PC-3 (cell line): ENCODE measurements at regions not wholly inside any gene's neighbourhood (a gene's known extent, or its start where the extent isn't known, plus 50 kb on each side); places are given as distances from the start of the nearest gene placed in this dataset.

ENCODE experiments used
- ATAC-seq: fragments of 200-7000 bp; cut with Tn5 transposase; 2 replicates; pipeline ENCODE4 v1.9.1; 2020; ENCODE audit warnings: mild to moderate bottlenecking, moderate library complexity
- BruUV-seq: library from RNA; stranded (reverse); fragments of 400-500 nt; replicated peaks from 2 replicates; lab custom pipeline; 2021; lab: Mats Ljungman, UMichigan
- CTCF ChIA-PET: fragments of 300-600 bp; sonication (Branson Sonifier 250); formaldehyde crosslinking; loops from one replicate; lab custom pipeline; 2022; ENCODE audit warnings: antibody characterized with exemption; lab: Charles Lee
- POLR2A ChIA-PET: fragments of 300-600 bp; sonication (Branson Sonifier 250); formaldehyde crosslinking; loops from one replicate; lab custom pipeline; 2022; ENCODE audit warnings: antibody characterized with exemption; ENCODE audit not compliant: unreplicated experiment; lab: Charles Lee
- DNase-seq: peaks from one replicate; pipeline ENCODE4 v3.0.0-alpha.2; 2015
- H2AFZ ChIP-seq: fragments of 300-600 bp; sonication (generic); 2 replicates; pipeline ENCODE4 v1.6.0; 2016; ENCODE audit warnings: antibody characterized with exemption, low read length
- H3F3A ChIP-seq: fragments of 300-600 bp; sonication (generic); one replicate; pipeline ENCODE4 v1.6.0; 2017; ENCODE audit warnings: antibody characterized with exemption, low read length, control low read depth, mild to moderate bottlenecking; ENCODE audit not compliant: unreplicated experiment
- H3K27ac ChIP-seq: fragments of 300-600 bp; sonication (generic); 2 replicates; pipeline ENCODE4 v1.5.1; 2016; ENCODE audit warnings: mild to moderate bottlenecking, low read length
- H3K27me3 ChIP-seq: fragments of 300-600 bp; sonication (generic); 2 replicates; pipeline ENCODE4 v1.6.1; 2016; ENCODE audit warnings: low read length, mixed read lengths
- H3K36me3 ChIP-seq: fragments of 300-600 bp; sonication (generic); 2 replicates; pipeline ENCODE4 v1.6.1; 2016; ENCODE audit warnings: low read depth, mixed run types, low read length, mixed read lengths
- H3K4me1 ChIP-seq: fragments of 300-600 bp; sonication (generic); 2 replicates; pipeline ENCODE4 v1.5.1; 2016; ENCODE audit warnings: low read length; ENCODE audit not compliant: insufficient read depth
- H3K4me2 ChIP-seq: fragments of 300-600 bp; sonication (generic); 2 replicates; pipeline ENCODE4 v1.6.0; 2016; ENCODE audit warnings: low read length
- H3K4me3 ChIP-seq: fragments of 300-600 bp; sonication (generic); 2 replicates; pipeline ENCODE4 v1.5.1; 2016; ENCODE audit warnings: mild to moderate bottlenecking, low read length, mixed read lengths
- H3K79me2 ChIP-seq: fragments of 300-600 bp; sonication (generic); 2 replicates; pipeline ENCODE4 v1.6.1; 2017; ENCODE audit warnings: low read length, mixed read lengths
- H3K9ac ChIP-seq: fragments of 300-600 bp; sonication (generic); 2 replicates; pipeline ENCODE4 v1.6.0; 2016; ENCODE audit warnings: mild to moderate bottlenecking, low read length
- H3K9me2 ChIP-seq: fragments of 300-600 bp; sonication (generic); replicated peaks from 2 replicates; pipeline ENCODE4 v1.6.1; 2016; ENCODE audit warnings: mixed run types, low read length, mixed read lengths
- H3K9me3 ChIP-seq: fragments of 300-600 bp; sonication (generic); 2 replicates; pipeline ENCODE4 v1.6.1; 2016; ENCODE audit warnings: low read length, mixed read lengths
- H4K20me1 ChIP-seq: fragments of 300-600 bp; sonication (generic); 2 replicates; pipeline ENCODE4 v1.6.1; 2016; ENCODE audit warnings: low read length, mixed read lengths
- EZH2 ChIP-seq: fragments of 300-600 bp; sonication (generic); IDR thresholded peaks from one replicate; pipeline ENCODE4 v1.6.1; 2017; ENCODE audit warnings: antibody characterized with exemption, mild to moderate bottlenecking, low read length; ENCODE audit not compliant: unreplicated experiment
- EZH2phosphoT487 ChIP-seq: fragments of 300-600 bp; sonication (generic); IDR thresholded peaks from 2 replicates; pipeline ENCODE4 v1.6.1; 2018; ENCODE audit warnings: mild to moderate bottlenecking, antibody characterized with exemption, low read length, borderline replicate concordance
- intact Hi-C: fragments of 100-400 bp; cut with micrococcal nuclease; formaldehyde crosslinking; loops from 2 replicates; pipeline ENCODE4 v1.9.0; 2023
- TF ChIP-seq, protein P1 (sequence below): fragments of 300-600 bp; sonication (generic); conservative IDR thresholded peaks from 2 replicates; pipeline ENCODE4 v1.5.1; 2017; ENCODE audit warnings: antibody characterized with exemption, low read depth, mild to moderate bottlenecking, low read length

DNA sequence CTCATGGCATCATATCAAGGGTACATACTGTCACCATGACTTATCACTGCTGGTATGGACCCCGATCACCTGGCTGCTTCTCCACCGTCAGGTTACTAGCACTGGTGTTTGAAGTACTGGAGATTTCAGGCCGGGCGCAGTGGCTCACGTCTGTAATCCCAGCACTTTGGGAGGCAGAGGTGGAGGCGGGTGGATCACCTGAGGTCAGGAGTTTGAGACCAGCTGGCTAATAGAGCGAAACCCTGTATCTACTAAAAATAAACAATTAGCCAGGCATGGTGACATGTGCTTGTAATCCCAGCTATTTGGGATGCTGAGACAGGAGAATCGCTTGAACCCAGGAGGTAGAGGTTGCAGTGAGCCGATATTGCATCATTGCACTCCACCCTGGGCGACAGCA lies 82.4 kb upstream of the ANO1 start:
- Histone ChIP-seq H3K4me2 (no peak overlapping the region), H3F3A (no peaks in the 10 kb centered on the region), H3K9me3 (no peaks in the 10 kb centered on the region), H2AFZ (no peak overlapping the region), H3K27me3 (no peaks in the 10 kb centered on the region), H3K9me2 (no peaks in the 10 kb centered on the region), H3K27ac (no peak overlapping the region), H4K20me1 (no peaks in the 10 kb centered on the region), H3K79me2 (no peaks in the 10 kb centered on the region), H3K4me1 (0 out of 2 replicates have a peak, but pooled peaks cover 17% of the 10 kb centered on the region), H3K9ac (no peak overlapping the region), H3K36me3 (no peaks in the 10 kb centered on the region), H3K4me3 (no peak overlapping the region)
- BruUV-seq: no TSS peak
- ChIA-PET POLR2A (no interaction called here), CTCF (no interaction called here)
- intact Hi-C loops: no loop called here
- no peak for ATAC-seq
- no peak for TF ChIP-seq EZH2phosphoT487
- no peak for TF ChIP-seq EZH2
- TF ChIP-seq, protein P1, sequence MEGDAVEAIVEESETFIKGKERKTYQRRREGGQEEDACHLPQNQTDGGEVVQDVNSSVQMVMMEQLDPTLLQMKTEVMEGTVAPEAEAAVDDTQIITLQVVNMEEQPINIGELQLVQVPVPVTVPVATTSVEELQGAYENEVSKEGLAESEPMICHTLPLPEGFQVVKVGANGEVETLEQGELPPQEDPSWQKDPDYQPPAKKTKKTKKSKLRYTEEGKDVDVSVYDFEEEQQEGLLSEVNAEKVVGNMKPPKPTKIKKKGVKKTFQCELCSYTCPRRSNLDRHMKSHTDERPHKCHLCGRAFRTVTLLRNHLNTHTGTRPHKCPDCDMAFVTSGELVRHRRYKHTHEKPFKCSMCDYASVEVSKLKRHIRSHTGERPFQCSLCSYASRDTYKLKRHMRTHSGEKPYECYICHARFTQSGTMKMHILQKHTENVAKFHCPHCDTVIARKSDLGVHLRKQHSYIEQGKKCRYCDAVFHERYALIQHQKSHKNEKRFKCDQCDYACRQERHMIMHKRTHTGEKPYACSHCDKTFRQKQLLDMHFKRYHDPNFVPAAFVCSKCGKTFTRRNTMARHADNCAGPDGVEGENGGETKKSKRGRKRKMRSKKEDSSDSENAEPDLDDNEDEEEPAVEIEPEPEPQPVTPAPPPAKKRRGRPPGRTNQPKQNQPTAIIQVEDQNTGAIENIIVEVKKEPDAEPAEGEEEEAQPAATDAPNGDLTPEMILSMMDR: no peak
- DNase-seq: no peak

DNA sequence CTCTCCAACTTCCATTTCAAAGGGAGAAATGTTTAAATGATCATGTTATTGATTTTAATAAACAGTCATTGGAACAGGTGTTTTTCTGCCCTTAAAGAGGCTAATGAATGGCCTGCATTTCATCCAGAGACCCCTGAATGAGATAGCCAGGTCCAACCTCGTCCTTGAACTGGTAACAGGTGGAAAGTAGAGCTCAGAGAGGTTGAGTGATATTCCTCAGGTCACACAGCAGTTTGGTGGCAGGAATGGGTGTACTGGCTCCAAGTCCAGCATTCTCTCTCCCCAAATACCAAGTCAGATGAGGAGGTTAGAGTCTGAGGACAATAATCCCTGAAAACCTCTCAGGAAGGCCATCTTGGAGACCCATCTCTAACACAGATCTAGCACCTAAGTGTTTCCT lies 81.7 kb upstream of the ANO1 start:
- no peak for ATAC-seq
- Histone ChIP-seq H2AFZ (no peak overlapping the region), H3K4me3 (no peak overlapping the region), H3F3A (no peaks in the 10 kb centered on the region), H3K9me3 (no peaks in the 10 kb centered on the region), H3K27me3 (no peaks in the 10 kb centered on the region), H3K9me2 (no peaks in the 10 kb centered on the region), H3K4me2 (no peak overlapping the region), H3K79me2 (no peaks in the 10 kb centered on the region), H3K4me1 (0 out of 2 replicates have a peak, but pooled peaks cover 17% of the 10 kb centered on the region), H4K20me1 (no peaks in the 10 kb centered on the region), H3K27ac (no peak overlapping the region), H3K9ac (no peak overlapping the region), H3K36me3 (no peaks in the 10 kb centered on the region)
- DNase-seq: no peak
- ChIA-PET CTCF (no interaction called here), POLR2A (no interaction called here)
- no TSS peak for BruUV-seq
- TF ChIP-seq, protein P1: no peak
- TF ChIP-seq EZH2: no peak
- TF ChIP-seq EZH2phosphoT487: no peak
- intact Hi-C loops: no loop called here

DNA sequence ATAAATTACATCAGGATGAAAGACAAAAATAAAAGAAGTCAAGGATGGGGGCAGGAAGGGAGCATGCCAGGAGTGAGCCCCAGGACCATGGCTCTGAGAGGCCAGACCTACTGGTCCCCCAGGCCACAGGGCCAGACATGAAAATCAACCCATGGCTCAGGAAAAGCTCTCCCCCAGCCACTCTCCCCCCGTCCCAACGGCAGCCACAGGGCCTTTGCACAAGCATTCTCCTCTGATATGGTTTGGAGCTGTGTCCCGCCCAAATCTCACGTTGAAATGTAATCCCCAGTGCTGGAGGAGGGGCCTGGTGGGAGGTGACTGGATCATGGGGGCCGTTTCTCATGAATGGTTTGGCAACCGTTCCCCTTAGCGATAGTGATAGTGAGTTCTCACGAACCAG lies 80.8 kb upstream of the ANO1 start:
- Histone ChIP-seq H3K9me2 (no peaks in the 10 kb centered on the region), H3K27ac (no peak overlapping the region), H3K4me1 (0 out of 2 replicates have a peak, but pooled peaks cover 17% of the 10 kb centered on the region), H3K9ac (no peak overlapping the region), H2AFZ (no peak overlapping the region), H3K36me3 (no peaks in the 10 kb centered on the region), H3F3A (no peaks in the 10 kb centered on the region), H3K27me3 (no peaks in the 10 kb centered on the region), H3K9me3 (no peaks in the 10 kb centered on the region), H4K20me1 (no peaks in the 10 kb centered on the region), H3K4me2 (no peak overlapping the region), H3K4me3 (no peak overlapping the region), H3K79me2 (no peaks in the 10 kb centered on the region)
- BruUV-seq: no TSS peak
- TF ChIP-seq EZH2phosphoT487 (no peak), EZH2 (no peak)
- TF ChIP-seq, protein P1: no peak
- intact Hi-C loops: no loop called here
- POLR2A ChIA-PET: interaction anchor here (0.7 kb wide), 1 partner anchor 353 kb away, joined by 3 read pairs; no protein-coding TSS in a partner anchor
- CTCF ChIA-PET: no interaction called here
- no peak for DNase-seq
- ATAC-seq: no peak
